GM19035 (cell line): ENCODE measurements at regions not wholly inside any gene's neighbourhood (a gene's known extent, or its start where the extent isn't known, plus 50 kb on each side); places are given as distances from the start of the nearest gene placed in this dataset.
"Not testable (repeated sequence)": the region's sequence is repeated elsewhere in the genome, so short reads cannot be mapped to it uniquely, and the experiment has no call there.

Source experiments
- ATAC-seq: cut with Tn5 transposase; IDR thresholded peaks from one replicate; pipeline ENCODE4 v1.9.1; 2021; ENCODE audit not compliant: unreplicated experiment

DNA sequence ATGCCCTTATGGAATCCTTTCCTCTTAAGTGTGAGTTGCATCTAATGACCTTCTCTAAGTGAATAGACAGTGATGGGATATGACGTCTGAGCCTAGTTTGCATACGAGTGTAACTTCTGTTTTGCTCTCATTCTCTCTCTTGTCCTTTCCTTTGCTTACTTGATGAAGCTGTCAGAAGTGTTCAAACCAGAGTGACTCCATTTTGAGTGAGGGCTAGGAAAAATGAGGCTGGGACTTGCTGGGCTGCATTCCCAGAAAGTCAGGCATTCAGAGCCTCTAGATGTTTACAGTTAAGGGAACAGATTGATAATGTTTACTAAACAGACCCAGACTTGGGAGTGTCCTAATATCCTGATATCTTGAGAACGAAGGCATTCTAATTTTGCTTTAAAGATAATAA lies 311.2 kb upstream of the SOX4 start:
- ATAC-seq = not testable (repeated sequence)

DNA sequence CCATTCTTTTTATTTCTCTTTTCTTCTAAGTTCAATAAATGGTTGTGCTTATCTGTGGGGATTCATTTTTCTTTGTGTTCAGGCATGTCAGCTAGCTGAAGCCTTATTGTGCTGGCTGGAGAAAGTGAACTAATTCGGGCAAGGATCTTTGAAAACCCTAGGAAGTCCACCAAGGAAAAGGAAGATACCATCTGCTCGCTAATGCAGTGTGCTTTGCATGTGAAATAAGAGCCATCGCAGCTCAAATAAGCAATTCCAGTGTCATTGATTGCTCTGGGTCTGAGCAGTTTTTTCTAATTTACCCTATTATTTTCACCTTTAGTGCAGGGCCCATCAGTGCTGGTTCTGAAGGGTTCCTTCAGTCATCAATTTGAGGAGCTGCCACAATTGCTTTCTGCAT lies 309.4 kb upstream of the SOX4 start:
- no peak for ATAC-seq

DNA sequence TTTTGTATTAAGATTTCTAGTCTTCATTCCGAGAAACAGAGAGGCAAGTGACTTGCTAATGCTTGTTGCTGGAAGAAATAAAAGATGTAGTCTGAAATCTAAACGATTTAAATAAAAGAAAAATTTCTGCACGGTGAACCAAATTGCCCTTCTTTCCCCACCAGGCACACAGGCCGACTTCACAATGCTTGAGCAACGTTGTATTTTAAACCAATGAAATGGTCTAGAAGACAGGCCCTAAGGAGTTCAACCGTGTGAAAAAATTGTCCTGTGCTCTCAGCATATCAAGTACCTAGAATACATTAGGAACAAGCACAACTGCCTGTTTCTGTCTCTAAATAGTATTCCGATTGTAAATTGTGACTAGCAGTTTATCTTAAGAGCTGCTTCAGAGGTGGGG lies 308.8 kb upstream of the SOX4 start:
- ATAC-seq = no peak

DNA sequence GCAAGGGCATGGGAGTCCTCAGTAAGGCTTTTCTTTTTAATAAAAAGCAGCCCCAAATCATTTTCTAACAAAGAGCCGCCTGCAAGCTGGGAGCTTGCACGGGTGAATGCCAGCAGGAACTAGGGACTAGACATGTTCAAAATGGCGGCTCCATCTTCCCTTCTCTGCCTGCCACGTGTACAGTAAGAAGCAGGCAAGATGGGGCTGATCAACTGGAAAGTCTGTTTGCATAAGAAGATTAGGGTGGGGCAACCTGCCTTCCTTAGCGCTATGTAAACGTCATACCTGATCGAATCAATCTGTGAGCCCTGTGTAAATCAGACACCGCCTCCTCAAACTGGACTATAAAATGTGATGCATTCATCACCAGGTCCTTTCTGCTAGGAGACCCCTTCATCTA lies 299.4 kb upstream of the SOX4 start:
- no peak for ATAC-seq

DNA sequence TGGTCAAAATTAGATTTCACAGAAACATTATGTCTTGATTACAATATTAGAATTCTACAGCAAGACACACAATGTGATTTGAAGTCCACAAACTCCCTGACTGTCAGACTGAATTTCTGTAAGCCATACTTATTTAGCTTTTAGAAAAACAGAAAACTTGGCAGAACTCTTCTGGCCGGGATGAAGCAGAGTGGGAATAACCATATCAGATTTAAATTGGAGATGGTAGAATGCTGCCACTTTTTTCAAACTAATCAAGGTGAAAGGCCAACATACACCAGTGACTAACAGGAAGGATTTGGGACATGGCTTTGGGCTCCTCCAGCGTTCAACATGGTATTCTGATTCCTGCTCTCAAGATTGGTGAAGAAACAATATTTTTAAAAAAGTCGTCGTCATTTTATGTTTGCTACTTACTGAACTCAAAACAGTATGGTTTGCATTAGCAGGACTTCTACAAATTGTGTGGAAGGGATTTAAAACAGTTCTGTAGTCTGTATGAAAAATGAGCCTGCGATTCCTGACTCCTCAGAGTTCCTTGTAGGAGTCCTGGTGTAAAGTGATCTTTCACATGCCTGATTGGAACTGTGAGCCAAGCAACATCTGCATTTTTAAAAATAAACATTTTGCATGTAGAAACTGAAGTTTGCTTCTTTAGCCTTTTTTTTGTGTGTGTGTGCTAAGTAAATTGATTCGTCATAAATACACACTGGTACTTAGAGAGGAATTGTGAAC lies 297.9 kb upstream of the SOX4 start:
- no peak for ATAC-seq

DNA sequence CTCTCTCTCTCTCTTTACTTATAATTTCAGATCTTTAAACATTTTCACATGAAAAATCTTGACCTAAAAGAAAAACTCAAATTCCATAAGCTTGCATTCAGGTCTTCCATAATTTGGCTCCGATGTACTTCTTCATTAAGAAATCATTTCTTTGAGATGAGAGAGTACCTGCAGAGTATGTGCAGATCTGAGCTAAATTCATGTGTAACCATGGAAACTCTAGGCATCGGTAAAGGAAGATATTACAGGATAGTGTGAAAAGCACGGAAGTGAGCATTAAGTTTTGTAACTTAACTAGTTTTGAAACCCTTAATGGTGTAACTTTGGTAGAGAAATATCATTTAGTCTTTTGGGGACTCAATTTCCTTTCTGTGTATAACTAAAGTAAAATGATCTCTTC lies 295.9 kb upstream of the SOX4 start:
- no peak for ATAC-seq

DNA sequence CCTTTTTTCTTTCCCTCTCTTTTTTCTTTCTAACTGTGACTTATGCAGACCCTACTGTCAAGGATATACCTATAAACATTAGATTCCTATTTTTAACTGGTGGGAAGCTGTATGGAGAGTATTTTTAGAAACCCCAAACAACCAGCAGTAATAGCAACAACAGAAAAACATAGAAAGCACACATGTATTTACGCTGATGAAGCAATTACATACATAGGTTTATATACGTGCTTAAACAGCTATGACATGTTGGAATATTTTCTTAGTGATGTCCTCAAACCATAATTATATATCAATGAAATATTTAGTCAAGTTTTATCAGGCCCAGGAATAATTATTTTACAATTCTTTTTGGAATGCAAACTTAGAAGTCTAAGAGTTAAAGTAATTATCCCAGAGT lies 294.3 kb upstream of the SOX4 start:
- no peak for ATAC-seq

DNA sequence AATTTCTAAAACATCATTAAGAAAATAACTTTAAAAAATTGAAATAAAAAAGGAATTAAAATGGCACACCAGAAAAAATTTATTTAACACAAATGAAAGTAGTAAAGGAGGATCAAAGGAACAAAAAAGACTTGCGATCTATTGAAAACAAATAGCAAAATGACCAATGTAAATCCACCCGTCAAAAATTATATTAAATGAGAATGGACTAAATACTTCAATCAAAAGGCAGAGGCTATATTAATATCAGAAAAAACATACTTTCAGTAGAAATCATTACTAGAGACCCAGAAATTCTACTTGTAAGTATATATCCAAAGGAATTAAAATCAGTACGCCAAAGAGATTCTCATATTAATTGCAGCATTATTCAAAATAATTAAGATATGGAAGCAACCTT lies 293.1 kb upstream of the SOX4 start:
- ATAC-seq = no peak

DNA sequence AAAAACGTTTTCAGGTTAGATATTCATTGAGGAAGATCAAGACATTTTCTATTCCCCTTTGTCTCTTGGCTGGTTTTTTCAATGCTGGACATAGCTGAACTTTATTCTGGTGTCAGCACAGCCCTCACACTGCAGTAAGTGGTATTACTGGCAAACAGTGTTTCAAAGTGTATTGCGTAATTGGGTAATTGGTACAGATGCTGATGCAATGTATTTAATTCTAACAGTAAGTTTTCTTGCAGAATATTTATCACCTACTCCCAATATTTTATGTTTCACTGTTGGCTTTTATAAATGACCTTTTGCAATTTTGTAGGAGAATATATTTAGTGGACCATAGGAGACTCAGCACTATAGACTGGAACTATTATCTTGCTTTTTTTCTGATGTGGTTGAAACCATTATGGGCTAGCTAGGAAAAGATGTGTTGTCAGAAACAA lies 287.6 kb upstream of the SOX4 start:
- ATAC-seq = no peak

DNA sequence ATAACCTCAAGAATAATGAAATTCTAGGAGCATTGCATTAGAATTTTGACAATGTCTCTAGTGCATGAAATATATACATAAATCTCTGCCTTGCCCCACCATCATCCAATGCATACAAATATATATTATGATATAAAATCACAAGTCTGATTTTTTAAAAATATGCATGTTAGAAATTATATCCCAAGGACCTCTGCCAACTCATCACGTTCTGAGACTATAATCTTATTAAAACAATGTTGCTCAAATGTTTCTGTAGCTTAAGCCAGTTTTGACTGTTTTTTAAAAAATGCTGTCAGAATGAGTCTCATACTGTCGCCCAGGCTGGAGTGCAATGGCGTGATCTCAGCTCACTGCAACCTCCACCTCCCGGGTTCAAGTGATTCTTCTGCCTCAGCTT lies 287.0 kb upstream of the SOX4 start:
- ATAC-seq = no peak

DNA sequence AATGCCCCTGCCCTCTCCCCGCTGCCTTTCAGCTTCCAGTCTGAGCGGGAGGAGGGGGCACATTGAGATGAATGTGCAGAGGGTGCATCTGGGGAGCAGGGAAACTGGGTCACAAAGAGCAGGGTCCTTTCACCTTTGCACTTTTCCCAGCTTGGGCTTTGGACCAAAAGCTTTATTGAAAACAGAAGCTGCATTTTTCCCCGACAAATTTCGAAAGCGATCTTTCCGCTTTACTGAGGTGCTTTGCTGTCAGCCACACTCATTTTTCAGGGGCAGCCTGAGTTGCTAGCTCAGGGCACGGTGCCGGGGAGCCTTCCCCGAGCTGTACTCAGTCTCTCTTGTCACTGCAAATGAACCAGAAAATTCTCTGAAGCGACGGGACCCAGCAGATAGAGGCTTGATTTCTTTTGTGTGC lies 283.7 kb upstream of the SOX4 start:
- ATAC-seq = no peak

DNA sequence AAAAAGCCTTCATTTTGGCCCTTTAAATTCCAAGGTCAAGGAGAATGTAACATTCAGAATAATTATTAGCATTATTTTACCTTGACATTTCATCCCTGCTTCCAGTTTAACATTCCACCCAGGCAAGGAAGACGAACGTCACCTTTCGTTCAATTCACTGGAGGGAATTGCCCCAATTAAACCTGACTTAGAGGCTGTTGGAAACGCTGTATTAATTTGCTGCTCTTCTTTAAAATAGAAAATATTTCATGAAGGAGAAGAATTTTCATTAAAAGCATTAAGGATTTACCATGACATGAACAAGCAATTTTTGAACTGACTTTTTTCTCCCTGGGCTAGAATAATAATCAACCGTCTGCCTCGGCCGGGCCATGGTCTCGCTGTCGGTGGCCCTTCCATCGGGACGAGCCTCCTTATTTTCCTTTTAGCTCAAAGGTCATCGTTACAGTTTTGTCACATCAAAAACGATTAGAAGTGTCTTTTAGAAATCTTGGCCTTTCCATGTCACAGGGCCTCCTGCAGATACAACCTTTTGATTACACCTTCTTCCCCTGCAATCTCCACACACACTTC lies 282.9 kb upstream of the SOX4 start:
- no peak for ATAC-seq

DNA sequence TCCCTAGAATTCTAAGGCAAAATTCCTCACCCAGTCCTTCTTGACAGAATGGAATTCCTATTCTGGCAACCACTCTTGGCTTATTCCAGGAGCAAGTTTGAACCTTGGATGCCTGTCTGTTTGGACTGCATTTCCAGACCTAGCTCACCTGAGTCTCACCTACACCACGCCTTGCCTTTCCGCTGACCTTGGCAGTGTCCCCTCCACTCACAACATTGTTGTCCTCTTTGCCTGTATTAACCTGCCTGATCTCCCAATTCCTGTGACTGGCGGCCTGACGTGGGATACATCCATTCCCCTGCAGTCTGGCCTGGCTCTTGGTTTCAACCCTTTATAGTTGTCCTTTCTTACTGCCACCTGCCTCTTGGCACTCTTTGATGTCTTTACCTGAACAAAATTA lies 281.4 kb upstream of the SOX4 start:
- no peak for ATAC-seq

DNA sequence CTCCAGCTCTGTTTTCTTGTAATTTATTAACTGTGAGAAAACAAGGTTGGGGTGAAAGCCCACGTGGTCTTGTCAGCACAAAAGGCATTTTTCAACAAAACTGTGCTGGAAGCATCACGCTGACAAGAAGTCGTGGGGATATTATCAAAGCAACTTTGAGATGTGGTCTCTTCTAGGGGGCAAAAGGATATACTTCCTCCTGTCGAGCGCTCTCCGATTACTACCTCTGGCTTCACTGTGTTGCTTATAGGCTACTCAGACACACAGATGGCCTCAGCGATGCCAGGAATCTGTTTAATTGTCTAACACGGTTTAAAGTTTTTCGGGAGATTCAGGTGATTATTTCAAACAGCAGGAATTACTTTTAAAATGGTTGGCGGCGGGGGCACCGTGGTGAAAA lies 275.9 kb upstream of the SOX4 start:
- no peak for ATAC-seq

DNA sequence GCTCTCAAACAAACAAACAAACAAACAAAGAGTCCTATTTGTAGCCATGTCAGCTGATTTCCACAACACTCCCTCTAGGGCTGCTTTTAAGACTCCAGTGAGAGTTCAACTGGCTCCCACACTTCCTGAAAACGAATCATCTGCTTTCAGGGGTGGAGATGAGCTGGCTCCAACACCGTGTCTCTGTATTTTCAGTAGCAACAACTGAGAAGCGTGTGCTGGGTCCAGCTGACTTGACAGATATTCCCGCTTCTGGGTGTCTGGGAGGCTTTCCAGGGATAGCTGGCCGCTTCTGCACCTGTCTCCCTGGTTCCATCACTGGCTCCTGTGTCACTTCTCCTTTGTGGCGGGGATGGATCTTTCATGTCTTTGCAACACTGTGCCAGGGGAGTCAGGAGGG lies 272.5 kb upstream of the SOX4 start:
- ATAC-seq = no peak

DNA sequence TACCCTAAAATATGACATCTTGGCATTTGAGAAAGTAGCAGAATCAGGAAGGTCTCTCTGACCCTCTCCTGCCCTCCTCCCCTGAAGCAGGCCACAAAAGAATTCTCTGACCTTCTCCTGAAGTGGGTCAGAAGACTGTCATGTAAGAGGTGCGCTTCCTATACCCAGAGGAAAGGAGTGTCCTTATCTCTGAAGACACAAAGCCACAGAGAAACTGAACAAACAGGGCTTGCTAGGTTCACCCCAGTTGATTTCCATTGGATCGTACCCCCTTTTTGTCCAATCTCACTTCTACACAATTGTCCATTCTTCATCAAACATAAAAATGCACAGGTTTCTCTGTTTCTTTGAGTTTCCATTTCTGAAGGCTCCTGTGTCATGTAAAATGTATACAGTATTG lies 272.0 kb upstream of the SOX4 start:
- no peak for ATAC-seq

DNA sequence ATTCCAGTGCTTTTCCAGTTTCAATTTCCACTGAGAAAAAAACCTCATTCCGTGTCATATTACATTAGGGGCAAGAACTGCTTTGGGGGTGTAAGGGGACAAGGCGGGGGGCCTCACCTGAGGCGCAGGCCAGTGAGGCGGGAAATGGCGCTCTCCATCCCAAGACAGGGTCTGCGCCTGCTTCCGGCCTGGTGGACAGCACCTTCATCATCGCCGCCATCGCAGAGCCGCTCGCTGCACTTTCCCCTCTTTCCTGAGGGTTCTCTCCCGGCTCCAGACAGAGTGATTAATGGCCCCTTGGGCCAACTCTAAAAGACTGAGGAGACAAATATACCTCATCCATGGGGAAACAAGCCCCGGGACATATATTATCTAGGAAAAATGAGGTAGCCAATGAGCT lies 270.0 kb upstream of the SOX4 start:
- ATAC-seq = no peak

DNA sequence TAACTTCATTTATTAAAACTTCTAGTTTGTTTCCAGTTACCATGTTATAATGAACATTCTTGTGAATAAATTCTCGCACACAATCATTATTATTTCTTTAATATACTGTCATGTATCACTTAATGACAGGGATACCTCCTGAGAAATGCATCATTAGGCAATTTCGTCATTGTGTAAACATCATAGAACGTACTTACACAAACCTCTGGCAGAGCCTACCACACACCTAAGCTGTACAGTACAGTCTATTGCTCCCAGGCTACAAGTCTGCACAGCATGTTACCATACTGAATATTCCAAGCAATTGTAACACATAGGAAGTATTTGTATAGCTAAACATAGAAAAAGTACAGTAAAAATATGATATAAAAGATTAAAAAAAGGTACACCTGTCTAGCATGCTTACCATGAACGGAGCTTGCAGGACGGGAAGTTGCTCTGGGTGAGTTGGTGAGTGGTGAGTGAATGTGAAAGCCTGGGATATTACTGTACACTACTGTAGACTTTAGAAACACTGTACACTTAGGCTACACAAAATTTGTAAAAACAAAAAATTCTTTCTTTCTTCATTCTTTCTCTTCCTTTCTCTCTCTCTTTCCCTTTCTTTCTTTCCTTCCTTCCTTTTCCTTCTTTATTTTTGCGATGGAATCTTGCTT lies 268.2 kb upstream of the SOX4 start:
- ATAC-seq = no peak

DNA sequence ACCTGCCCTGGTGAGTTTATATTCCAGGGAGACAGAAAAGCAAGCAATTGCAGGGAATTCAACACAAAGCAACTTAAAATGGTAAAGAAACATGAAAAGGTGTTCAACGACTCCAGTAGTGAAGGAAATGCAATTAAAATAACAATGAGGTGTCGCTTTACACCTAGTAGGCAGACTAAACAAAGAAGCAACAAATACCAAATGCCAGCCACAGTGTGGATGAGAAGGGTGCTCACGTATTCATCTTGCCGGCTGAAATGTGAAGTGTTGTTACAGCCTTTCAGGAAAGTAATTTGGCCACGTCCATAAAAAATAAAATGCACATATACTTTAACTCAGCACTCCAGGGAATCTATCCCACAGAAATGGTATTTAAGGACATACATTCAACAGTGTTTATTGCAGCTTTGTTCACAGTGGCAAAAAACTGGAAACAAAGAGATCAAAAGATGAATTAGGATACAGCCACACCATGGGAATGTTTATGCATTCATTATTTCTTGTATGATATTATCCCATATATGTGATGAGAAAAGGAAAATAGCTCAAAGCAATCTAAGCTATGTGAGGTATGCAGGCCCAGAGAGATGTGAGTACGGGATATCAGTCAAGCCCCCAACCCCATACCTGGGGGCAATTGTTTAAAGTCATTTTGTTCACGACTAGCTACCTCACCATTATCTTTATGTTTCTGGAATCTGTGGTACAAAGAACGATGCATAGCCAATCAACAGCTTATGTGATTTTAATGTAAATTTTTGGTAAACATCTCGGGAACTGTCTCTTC lies 266.0 kb upstream of the SOX4 start:
- no peak for ATAC-seq

DNA sequence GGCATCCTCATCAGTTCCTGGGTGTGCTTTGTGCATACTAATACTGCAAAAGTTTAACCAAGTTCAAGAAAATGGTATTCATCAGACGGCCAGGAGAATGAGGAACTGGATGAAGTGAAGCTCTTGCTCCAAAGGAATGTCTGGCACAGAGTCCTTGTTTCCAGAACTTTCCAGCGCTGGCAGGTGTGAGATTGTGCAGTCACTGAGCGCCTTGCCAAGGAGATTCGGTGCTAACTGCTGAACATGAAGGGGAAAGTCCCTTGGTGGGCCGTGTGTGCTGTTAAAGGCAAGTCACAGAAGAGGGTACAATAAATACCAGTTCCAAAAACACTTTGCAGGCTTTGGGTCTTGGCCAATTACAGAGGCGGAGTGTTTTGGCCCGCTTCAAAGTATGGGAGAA lies 262.3 kb upstream of the SOX4 start:
- no peak for ATAC-seq

DNA sequence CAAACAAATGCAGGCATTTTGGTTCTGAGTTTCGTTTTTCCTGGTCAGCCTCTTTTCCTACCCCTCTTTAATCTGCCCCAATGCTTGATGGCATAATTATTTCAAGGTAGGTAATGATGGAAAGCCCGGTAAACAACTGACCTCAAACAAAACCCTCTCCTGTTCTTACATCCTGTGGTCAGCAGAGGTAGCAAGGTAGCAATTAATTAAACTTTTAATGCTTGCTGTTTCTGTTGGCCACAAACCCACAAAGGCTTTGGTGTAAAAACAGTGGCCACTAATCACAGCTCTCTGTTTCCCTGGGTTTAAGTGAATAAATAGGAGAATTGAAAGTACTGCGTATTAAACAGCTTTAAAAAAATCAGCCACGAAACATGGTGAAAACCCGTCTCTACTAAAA lies 261.5 kb upstream of the SOX4 start:
- no peak for ATAC-seq

DNA sequence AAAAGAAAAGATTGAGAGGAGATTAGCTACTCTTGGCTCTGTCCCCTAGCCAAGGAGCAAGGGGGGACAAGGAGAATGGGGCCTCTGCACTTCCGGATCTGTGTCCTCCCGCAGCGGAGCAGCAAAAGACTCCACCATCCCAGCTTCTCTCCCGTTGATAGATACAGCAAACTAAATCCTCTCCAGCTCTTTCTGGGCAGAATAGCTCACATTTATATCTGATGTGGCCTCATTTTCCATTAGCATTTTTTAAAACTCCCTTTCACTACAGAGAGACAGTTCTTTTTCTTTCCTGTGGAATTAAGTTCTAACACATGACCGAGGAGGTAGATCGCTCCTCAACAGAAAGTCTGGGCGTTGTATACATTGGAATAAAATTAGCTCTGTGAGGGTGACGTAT lies 260.9 kb upstream of the SOX4 start:
- no peak for ATAC-seq
